ENCODE measurements at regions not wholly inside any gene's neighbourhood (a gene's known extent, or its start where the extent isn't known, plus 50 kb on each side); places are given as distances from the start of the nearest gene placed in this dataset.

- DNase-seq = no peak
These were observed 500.1 kb downstream of the ENC1 start for GRCh38 chr5:74140409-74140808.

GRCh38 chr5:74139589-74139988, 500.9 kb downstream of the ENC1 start:
- DNase-seq = no peak

- no peak for DNase-seq
These were observed 501.8 kb downstream of the ENC1 start for GRCh38 chr5:74138721-74139120.

- no peak for DNase-seq
These were observed 504.2 kb downstream of the ENC1 start for GRCh38 chr5:74136276-74136825.

DNA sequence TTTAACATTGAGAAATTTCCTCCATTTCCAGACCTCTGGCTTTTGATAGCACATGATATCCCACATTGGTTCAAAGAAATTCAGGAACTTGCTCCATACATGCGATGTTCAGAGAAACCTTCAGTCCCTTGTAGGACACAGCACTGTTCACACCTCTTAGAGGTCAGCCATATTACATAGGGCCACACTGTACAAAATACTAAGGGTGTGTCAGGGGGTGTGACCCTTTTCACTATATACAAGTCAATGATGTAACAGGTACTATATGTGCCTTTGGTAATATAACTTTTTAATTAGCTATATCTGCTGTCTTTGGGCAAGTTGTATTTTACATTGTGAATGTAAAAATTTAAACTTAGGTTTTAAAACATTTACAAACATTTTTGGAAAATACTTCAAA, 505.5 kb downstream of the ENC1 start:
- no peak for DNase-seq

DNA sequence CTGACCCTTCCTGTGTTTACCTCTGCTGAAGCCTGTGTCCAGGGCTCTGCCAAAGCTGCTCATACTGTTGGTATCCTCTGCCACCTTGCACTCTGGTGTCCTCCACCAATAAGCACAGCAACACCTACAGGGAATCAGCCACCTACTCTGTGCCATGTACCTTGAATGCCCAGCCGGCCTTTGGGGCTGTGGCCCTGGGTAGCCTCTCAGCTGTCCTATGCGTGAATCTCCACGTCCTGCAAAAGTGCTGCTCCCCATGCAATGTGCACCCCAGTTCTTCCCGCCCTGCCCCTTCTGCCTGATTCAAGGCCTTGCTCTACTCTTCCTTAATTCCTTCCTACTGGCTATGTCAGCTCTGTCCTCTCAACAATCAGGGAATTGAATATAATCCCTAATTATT, 506.5 kb downstream of the ARHGEF28 start:
- DNase-seq = no peak

GRCh38 chr5:74131250-74131649, 505.3 kb downstream of the ARHGEF28 start:
- DNase-seq = no peak

GRCh38 chr5:74130155-74130897, 504.3 kb downstream of the ARHGEF28 start:
- DNase-seq = no peak

DNA sequence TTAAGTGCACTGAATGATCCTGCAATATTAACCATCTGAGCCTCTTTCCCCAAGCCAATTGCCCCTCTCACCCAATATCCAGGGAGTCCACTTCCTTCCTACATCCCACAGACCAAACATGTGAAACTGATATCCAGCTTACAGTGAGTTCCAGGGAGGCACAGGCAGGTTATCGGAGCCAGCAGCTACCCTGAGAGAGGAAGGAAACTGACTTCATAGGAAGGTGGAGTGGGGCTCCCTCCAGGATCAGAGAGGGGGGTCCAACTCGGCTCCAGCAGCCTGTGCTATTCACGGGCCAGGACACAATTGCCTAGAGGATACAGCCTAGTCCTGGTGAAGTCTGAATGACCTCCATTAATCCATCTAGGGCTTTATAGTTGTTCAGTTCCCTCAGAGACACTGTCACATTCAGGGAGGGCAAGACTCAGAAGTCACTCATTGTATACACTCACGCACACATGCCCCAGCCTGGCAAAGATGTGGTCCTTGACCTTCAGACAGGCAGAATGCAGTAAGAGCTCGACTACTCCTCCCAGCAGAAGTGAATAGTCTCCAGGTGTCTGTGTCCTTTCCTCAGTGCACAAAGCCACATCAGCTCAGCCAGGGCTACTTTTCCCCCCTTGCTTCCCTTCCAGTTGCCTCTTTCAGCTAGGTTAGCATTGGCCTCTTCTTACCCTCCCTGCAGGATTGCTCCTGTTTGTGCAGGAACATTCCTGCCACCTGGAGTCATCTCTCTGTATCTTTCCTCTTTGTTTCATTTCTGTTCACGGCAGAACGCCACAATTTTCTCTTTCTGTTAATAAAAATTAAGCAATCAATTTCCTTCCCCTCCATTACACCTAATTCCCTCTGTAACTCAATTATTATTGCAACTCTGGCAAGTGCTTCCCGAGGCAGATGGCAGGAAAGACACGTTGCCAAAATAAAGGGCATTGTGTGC, 501.7 kb downstream of the ARHGEF28 start:
- no peak for DNase-seq

GRCh38 chr5:74126294-74126693, 500.3 kb downstream of the ARHGEF28 start:
- DNase-seq = no peak

DNA sequence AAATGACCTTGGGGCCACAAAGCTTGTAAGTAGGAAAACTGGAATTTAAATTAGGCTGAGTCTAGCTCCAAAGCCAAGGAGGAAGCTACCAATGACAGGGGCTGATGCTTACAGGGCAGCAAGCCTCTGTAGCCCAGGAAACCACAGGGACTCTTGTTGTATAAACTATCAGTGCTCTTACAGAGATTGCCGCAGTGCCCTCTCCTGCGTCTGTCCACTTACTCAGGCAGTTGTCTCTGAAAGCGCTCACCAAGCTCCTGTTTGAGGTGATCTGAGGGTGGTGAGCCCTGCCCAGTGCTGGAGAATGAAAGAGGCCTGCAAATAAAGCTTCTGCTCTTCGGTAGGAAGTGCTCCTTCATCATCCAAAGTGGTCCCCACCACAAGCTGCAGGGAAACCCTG, 498.8 kb downstream of the ARHGEF28 start:
- DNase-seq = no peak

GRCh38 chr5:74123929-74124328, 497.9 kb downstream of the ARHGEF28 start:
- DNase-seq = no peak

GRCh38 chr5:74122979-74123590, 497.1 kb downstream of the ARHGEF28 start:
- DNase-seq = no peak

GRCh38 chr5:74122175-74122574, 496.2 kb downstream of the ARHGEF28 start:
- no peak for DNase-seq

DNA sequence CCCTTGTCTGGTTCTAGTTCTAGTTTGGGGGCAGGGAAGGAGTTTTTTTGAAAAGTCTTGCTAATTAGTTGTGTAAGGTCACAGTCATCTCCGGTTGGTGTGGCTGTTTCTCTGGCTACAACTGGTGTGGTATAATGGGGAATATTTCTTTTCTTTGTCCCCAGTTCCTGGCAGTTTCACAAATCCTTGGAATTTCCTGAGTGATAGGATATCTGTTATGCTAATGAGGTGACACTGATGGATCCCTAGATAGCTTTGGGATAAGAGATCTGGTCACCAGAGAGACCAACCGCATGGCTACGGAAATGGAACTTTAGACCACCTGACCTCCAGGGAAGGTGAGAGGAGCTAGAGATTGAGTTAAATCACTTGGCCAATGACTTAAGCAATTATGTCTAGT, 494.6 kb downstream of the ARHGEF28 start:
- no peak for DNase-seq

- no peak for DNase-seq
These were observed 492.1 kb downstream of the ARHGEF28 start for GRCh38 chr5:74118071-74118470.

DNA sequence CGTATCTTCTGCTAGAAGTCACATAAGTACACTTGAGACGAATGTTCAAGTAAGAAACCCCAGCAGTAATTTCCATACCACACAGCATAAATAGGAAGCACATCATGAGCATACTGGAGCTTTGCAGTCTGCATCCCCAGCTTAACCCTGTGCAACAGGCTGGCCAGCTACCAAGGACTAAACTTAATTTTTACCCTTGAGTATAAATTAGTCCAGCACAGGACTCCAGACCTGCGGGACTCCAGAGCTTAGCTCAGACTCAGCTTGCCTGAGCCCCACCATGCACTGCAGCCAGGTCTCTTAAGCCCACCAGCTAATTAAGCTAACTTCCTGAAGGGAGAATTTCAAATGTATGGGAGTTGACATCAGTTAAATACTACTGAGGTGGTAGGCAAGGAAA, 491.0 kb downstream of the ARHGEF28 start:
- no peak for DNase-seq

DNA sequence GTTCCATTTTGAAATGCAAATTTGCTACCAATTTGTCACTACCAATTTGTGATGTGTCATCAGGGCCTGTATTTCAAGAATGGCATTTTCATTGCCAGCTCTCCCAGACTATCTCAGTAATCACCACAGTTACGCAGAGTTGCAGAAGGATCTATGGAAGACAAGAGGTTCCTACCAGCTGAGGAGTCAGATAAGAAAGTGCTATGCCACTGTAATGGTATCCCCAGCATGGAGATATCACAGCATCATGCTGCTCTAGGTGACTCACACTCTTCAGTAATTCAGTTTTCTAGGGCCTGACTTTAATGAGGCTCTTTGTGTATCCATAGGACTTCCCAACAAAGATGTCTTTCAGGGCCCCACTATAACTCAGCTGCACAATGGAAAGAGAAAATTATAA, 490.3 kb downstream of the ARHGEF28 start:
- no peak for DNase-seq

DNA sequence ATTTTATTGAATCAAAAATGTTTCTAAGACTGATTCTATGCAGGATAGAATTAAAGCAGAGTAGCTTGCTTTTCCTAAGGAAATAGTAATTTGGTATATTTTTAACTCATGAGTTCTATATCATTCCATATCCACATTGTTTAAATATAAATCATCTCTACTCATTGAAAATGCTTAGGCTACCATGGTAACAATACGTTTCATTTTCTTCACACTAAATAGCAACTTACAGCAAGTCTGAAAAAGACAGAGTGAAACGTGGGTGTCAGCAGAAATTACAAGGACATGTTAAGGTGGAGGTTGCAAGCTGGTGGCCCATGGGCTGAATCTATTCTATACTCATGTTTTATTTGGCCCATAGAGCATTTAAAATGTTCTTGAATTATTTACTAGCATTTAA, 487.9 kb downstream of the ARHGEF28 start:
- DNase-seq = no peak

GRCh38 chr5:74113196-74113540, 487.2 kb downstream of the ARHGEF28 start:
- no peak for DNase-seq

GRCh38 chr5:74112372-74113195, 486.6 kb downstream of the ARHGEF28 start:
- no peak for DNase-seq

GRCh38 chr5:74111764-74112163, 485.8 kb downstream of the ARHGEF28 start:
- DNase-seq = no peak

GRCh38 chr5:74109344-74109743, 483.3 kb downstream of the ARHGEF28 start:
- no peak for DNase-seq
